SJSA1 (cell line): ENCODE measurements at regions not wholly inside any gene's neighbourhood (a gene's known extent, or its start where the extent isn't known, plus 50 kb on each side); places are given as distances from the start of the nearest gene placed in this dataset.

Experiments
- DNase-seq, 2 experiments: peaks; one replicate each; pipeline ENCODE4 v3.0.0-alpha.2; 2015 to 2020; ENCODE audit warnings: low spot score in 2 of 2, low read depth in 1 of 2
- H3K27ac ChIP-seq: fragments of 250-450 bp; sonication (Bioruptor Pico); 2 replicates; pipeline ENCODE4 v1.5.1; 2020; ENCODE audit warnings: mild to moderate bottlenecking, moderate library complexity
- H3K27me3 ChIP-seq: fragments of 250-450 bp; sonication (Bioruptor Pico); replicated peaks from 2 replicates; pipeline ENCODE4 v1.5.1; 2020; ENCODE audit warnings: mild to moderate bottlenecking, moderate library complexity
- H3K36me3 ChIP-seq: fragments of 250-450 bp; sonication (Bioruptor Pico); 2 replicates; pipeline ENCODE4 v1.5.1; 2020; ENCODE audit warnings: mild to moderate bottlenecking
- H3K4me1 ChIP-seq: fragments of 250-450 bp; sonication (Bioruptor Pico); replicated peaks from 2 replicates; pipeline ENCODE4 v1.6.1; 2021; ENCODE audit warnings: mild to moderate bottlenecking
- H3K4me3 ChIP-seq: fragments of 250-450 bp; sonication (Bioruptor Pico); 2 replicates; pipeline ENCODE4 v1.5.1; 2020; ENCODE audit warnings: mild to moderate bottlenecking
- H3K9me3 ChIP-seq: fragments of 250-450 bp; sonication (Bioruptor Pico); replicated peaks from 2 replicates; pipeline ENCODE4 v1.5.1; 2020; ENCODE audit warnings: mild to moderate bottlenecking

- no peaks in the 10 kb centered on the region for H3K9me3 ChIP-seq
- H3K36me3 ChIP-seq, result no peaks in the 10 kb centered on the region
- no peaks in the 10 kb centered on the region for H3K4me1 ChIP-seq
- H3K4me3 ChIP-seq, result no peak overlapping the region
- DNase-seq, result no peak
- H3K27ac ChIP-seq, result no peak overlapping the region
- H3K27me3 ChIP-seq, result no peaks in the 10 kb centered on the region; the same call in 1 of the 2 replicates
Measured at GRCh38 chr4:157550028-157550427, 329.5 kb downstream of the GRIA2 start.

- Histone ChIP-seq H3K27ac (no peak overlapping the region), H3K27me3 (no peaks in the 10 kb centered on the region), H3K4me1 (no peaks in the 10 kb centered on the region), H3K36me3 (no peaks in the 10 kb centered on the region), H3K9me3 (no peaks in the 10 kb centered on the region), H3K4me3 (no peak overlapping the region)
- DNase-seq, result no peak
Measured at GRCh38 chr4:157527954-157528353, 307.4 kb downstream of the GRIA2 start.

- no peaks in the 10 kb centered on the region for H3K9me3 ChIP-seq
- no peaks in the 10 kb centered on the region for H3K36me3 ChIP-seq
- H3K27me3 ChIP-seq, result no peaks in the 10 kb centered on the region
- H3K27ac ChIP-seq, result no peak overlapping the region
- DNase-seq, result no peak
- H3K4me1 ChIP-seq, result no peaks in the 10 kb centered on the region
- no peak overlapping the region for H3K4me3 ChIP-seq
Measured at GRCh38 chr4:157521906-157522305, 301.4 kb downstream of the GRIA2 start.

- 0 out of 2 replicates have a peak, but pooled peaks cover 3% of the 10 kb centered on the region for H3K27me3 ChIP-seq
- no peaks in the 10 kb centered on the region for H3K36me3 ChIP-seq
- no peaks in the 10 kb centered on the region for H3K4me1 ChIP-seq
- no peaks in the 10 kb centered on the region for H3K9me3 ChIP-seq
- no peak overlapping the region for H3K27ac ChIP-seq
- no peak overlapping the region for H3K4me3 ChIP-seq
- DNase-seq, result no peak
Measured at GRCh38 chr4:157514711-157515110, 294.2 kb downstream of the GRIA2 start.

- DNase-seq, result no peak
- H3K27ac ChIP-seq, result no peak overlapping the region
- H3K27me3 ChIP-seq, result peaks cover 3% of the 10 kb centered on the region; the same call in 1 of the 2 replicates
- H3K36me3 ChIP-seq, result no peaks in the 10 kb centered on the region
- H3K4me3 ChIP-seq, result no peak overlapping the region
- H3K9me3 ChIP-seq, result no peaks in the 10 kb centered on the region
- no peaks in the 10 kb centered on the region for H3K4me1 ChIP-seq
Measured at GRCh38 chr4:157509341-157509740, 288.8 kb downstream of the GRIA2 start.

GRCh38 chr4:157502656-157503055 is 282.1 kb downstream of the GRIA2 start:
- H3K27ac ChIP-seq, result no peak overlapping the region
- no peaks in the 10 kb centered on the region; the same call in 1 of the 2 replicates for H3K27me3 ChIP-seq
- no peaks in the 10 kb centered on the region for H3K9me3 ChIP-seq
- no peaks in the 10 kb centered on the region for H3K4me1 ChIP-seq
- no peaks in the 10 kb centered on the region for H3K36me3 ChIP-seq
- DNase-seq, result no peak
- no peak overlapping the region for H3K4me3 ChIP-seq

GRCh38 chr4:157459785-157460184 is 239.3 kb downstream of the GRIA2 start:
- Histone ChIP-seq H3K27ac (no peak overlapping the region), H3K9me3 (no peaks in the 10 kb centered on the region), H3K36me3 (no peaks in the 10 kb centered on the region), H3K4me1 (no peaks in the 10 kb centered on the region), H3K4me3 (no peak overlapping the region), H3K27me3 (no peaks in the 10 kb centered on the region; the same call in 1 of the 2 replicates)
- DNase-seq, result no peak

GRCh38 chr4:157447195-157447594 is 226.7 kb downstream of the GRIA2 start:
- H3K4me1 ChIP-seq, result no peaks in the 10 kb centered on the region
- H3K27me3 ChIP-seq, result 0 out of 2 replicates have a peak, but pooled peaks cover 3% of the 10 kb centered on the region
- no peak overlapping the region for H3K4me3 ChIP-seq

GRCh38 chr4:157444014-157444413 is 223.5 kb downstream of the GRIA2 start:
- no peaks in the 10 kb centered on the region for H3K9me3 ChIP-seq
- no peaks in the 10 kb centered on the region for H3K4me1 ChIP-seq
- H3K36me3 ChIP-seq, result no peaks in the 10 kb centered on the region

More at GRCh38 chr4:157447195-157447594, 226.7 kb downstream of the GRIA2 start:
- H3K9me3 ChIP-seq, result no peaks in the 10 kb centered on the region
- DNase-seq, result no peak
- H3K36me3 ChIP-seq, result no peaks in the 10 kb centered on the region
- H3K27ac ChIP-seq, result no peak overlapping the region

GRCh38 chr4:157443537-157443936 is 223.0 kb downstream of the GRIA2 start:
- Histone ChIP-seq H3K4me1 (no peaks in the 10 kb centered on the region), H3K4me3 (no peak overlapping the region), H3K27ac (no peak overlapping the region), H3K27me3 (0 out of 2 replicates have a peak, but pooled peaks cover 3% of the 10 kb centered on the region), H3K36me3 (no peaks in the 10 kb centered on the region), H3K9me3 (no peaks in the 10 kb centered on the region)
- no peak for DNase-seq

More at GRCh38 chr4:157444014-157444413, 223.5 kb downstream of the GRIA2 start:
- 0 out of 2 replicates have a peak, but pooled peaks cover 3% of the 10 kb centered on the region for H3K27me3 ChIP-seq
- no peak for DNase-seq
- H3K27ac ChIP-seq, result no peak overlapping the region
- H3K4me3 ChIP-seq, result no peak overlapping the region

GRCh38 chr4:157425897-157426296 is 205.4 kb downstream of the GRIA2 start:
- Histone ChIP-seq H3K36me3 (no peaks in the 10 kb centered on the region), H3K27ac (no peak overlapping the region), H3K9me3 (no peaks in the 10 kb centered on the region), H3K4me1 (no peaks in the 10 kb centered on the region), H3K27me3 (no peaks in the 10 kb centered on the region), H3K4me3 (no peak overlapping the region)
- DNase-seq, result no peak

GRCh38 chr4:157423526-157424020 is 203.0 kb downstream of the GRIA2 start:
- H3K9me3 ChIP-seq, result no peaks in the 10 kb centered on the region
- no peak overlapping the region for H3K27ac ChIP-seq
- DNase-seq, result no peak
- no peaks in the 10 kb centered on the region for H3K4me1 ChIP-seq
- no peaks in the 10 kb centered on the region for H3K36me3 ChIP-seq
- no peaks in the 10 kb centered on the region for H3K27me3 ChIP-seq
- H3K4me3 ChIP-seq, result no peak overlapping the region

GRCh38 chr4:157421365-157421764 is 200.8 kb downstream of the GRIA2 start:
- H3K27me3 ChIP-seq, result no peaks in the 10 kb centered on the region
- H3K4me1 ChIP-seq, result no peaks in the 10 kb centered on the region
- no peak overlapping the region for H3K4me3 ChIP-seq
- no peaks in the 10 kb centered on the region for H3K9me3 ChIP-seq
- no peak for DNase-seq
- H3K36me3 ChIP-seq, result no peaks in the 10 kb centered on the region
- no peak overlapping the region for H3K27ac ChIP-seq
